HG02885 (cell line): ENCODE measurements at regions not wholly inside any gene's neighbourhood (a gene's known extent, or its start where the extent isn't known, plus 50 kb on each side); places are given as distances from the start of the nearest gene placed in this dataset.

ENCODE experiments used
- ATAC-seq: cut with Tn5 transposase; IDR thresholded peaks from one replicate; pipeline ENCODE4 v1.9.1; 2021; ENCODE audit warnings: mild to moderate bottlenecking; ENCODE audit not compliant: unreplicated experiment, poor library complexity

DNA sequence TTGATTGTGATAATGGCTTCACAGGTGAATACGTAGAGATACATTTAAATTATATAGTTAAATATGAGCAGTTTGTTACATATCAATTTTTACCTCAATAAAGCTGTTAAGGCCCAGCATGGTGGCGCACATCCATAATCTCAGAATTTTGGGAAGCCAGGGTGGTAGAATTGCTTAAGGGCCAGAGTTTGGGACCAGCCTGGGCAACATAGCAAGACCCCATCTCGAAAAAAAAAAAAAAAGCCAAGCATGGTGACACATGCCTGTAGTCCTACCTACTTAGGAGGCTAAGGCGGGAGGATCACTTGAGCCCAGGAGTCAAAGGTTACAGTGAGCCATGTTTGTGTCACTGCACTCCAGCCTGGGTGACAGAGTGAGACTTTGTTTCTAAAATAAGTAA is 138.7 kb upstream of the TMEM161B start:
- ATAC-seq, result no peak

DNA sequence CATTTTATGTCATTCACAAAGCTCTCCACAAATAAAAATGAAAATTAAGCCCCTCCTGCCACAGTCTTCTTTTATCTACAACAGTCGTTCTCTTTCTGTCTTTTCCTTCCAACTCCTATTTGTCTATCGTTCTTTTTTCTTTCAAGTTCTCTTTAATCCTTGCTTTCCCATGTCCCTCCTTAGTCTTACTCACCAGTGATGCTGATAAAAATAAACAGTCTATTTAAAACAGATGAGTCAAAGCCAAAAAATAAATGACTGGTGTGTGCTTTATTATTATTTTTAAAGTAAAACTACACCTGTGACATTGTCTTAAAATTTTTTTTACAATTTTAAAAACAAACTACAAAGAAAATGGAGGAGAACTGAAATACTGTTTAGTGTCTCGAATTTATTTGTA is 137.1 kb upstream of the TMEM161B start:
- ATAC-seq, result no peak

DNA sequence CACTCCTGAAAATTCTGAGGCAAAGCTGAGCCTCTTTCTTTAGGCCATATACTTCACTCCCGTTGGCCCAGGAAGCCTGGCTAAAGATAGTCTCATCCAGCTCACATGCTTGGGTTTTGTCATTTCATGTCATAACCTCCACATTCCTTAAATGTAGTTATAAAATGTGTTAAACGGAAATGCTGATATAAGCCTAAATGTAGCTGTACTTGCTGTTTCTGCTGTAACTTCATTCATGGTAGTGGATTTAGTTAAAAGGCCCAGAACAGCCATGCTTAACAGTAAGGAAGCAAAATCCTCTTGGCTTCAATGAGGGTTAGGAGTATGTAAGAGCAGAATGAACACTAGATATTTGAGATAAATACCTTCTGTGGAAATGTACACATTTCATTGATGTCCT is 135.8 kb upstream of the TMEM161B start:
- ATAC-seq, result no peak

DNA sequence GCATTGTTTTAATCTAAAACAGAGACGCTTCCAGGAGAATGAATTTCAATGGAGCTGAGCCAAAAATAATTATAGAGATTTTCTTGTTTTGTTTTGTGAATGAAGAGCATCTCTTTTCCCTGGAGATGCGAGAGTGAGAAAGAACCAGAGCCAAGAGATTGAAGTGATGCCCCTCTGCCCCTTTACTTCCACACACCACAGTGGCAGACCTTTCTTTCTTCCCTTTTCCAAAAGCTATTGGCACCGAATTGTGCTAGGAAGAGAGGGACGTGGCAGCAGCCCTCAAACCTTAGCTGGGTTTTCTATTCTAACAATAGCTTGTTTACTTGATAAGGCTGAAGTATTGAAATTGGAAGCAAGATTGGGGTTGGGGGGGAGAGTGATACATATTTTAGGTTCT is 133.0 kb upstream of the TMEM161B start:
- no peak for ATAC-seq

DNA sequence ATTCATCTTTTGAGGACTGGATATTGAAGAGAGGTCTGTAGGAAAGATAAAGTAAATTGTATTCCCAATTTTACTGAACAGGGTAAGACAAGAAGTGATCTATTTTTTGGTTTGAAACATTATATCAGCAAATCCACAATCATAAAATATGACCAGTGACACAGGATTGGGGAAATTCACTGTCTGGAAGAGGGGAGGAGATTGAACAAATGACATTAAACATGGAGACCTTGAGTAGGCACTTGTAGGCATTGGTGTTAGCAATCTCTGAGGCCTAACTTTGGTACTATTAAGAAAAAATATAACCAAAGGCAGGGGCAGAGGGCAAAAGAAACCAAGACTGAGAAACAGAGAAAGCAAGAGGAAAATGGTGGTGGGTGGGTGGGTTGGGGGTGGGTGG is 132.6 kb upstream of the TMEM161B start:
- ATAC-seq, result no peak

DNA sequence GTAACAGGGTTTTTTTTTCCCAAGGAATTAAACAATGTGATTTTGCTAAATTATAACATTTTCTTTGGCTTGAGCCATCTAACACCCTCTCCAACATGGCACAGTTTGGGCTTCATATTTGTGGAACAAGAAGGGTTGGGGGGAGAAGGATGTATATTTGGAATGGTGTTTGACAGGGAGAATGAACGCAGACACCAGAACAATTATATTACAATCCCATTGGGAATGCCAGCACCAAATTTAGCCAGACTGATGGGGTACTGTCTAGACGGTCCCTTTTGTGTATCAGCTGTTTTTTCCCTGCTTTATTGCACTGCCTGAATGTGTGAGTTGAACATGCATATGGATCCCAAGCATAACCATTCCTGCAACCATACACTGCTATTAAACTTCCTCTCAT is 130.9 kb upstream of the TMEM161B start:
- no peak for ATAC-seq

DNA sequence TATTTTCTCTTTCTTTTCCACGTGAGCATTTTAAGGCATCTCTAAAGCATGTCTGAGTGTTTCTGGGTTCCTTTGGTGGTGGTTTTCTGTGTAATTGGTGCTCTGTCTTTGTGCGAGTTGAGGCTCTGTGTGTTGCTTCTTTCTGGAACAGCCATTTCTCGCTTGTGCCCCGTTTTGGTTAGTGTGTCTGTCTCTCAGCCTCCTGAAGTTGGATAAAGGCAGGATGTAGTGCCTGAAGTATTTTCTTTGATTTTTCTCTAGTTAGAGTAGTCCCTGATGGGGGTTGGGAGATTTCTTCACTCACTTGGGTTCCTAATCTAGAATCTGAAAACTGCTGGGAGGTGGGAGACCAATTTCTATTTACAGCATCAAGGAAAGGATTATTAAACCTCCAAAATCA is 129.7 kb upstream of the TMEM161B start:
- ATAC-seq, result no peak

DNA sequence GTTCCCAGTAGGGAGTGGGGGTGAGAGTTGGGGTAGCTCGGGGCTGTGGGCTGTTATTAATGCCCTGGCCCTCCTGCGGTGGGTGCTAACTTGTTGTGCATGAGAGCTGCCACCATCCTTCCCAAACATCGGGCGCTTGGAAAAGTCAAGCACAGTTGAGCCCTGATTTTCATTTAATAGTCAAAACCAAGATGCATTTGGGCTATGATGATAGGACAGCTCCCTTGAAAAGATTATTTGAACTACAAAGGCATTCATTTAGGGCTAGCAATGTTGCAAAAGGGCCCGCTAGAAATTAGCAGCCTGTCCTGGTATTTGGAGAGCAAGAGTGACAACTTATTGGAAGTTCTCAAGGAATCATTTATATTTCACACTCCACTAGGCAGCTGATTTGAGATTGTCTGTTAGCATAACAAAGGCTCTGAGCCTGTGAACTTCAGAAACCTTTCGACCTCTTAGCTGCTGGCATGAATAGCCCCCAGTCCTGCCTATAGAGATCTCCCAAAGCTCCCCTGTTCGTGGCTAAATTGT is 128.2 kb upstream of the TMEM161B start:
- ATAC-seq, result no peak

DNA sequence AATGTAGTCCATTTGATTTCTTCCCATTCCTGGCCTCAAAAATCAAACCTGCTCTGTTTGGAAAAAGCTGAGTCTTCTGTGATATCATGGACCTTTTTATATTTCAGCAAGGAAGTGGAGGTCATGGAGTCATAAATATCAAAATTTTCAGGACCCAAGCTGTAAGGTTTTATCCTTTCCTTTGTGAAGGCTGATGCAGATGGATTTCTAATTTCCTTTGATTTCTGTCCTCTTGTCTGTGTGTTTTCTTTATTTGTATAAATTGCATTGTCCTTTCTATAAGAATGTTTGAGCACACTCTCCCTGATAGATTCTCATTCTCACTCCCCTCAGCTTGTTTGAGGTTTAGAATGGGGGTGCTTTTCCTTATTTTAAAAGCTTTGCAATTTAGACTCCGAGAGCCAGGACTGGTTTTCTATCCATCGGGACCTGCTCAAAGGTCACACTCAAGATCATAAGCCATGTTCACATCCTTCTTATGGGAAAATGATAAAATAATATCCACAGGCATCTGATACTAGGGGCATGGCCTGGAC is 127.4 kb upstream of the TMEM161B start:
- ATAC-seq, result no peak

DNA sequence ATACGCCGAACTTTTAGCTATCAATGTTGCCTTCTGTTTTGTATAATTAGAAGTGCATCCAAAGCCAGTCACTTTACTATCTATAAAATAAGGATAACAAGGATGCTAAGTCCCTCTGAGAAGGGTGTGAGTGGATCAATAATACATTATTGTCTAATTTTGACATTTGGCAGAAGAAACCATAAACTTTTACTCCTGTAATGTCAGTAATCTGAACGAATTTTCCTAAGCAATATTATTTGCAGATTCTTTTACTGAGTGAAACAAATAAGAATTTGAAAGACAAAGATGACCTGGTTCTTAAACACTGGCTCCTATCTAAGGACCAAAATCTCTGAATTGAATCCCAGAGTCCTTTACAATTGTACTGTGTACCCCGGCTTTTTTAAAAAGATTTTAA is 126.6 kb upstream of the TMEM161B start:
- ATAC-seq, result no peak

DNA sequence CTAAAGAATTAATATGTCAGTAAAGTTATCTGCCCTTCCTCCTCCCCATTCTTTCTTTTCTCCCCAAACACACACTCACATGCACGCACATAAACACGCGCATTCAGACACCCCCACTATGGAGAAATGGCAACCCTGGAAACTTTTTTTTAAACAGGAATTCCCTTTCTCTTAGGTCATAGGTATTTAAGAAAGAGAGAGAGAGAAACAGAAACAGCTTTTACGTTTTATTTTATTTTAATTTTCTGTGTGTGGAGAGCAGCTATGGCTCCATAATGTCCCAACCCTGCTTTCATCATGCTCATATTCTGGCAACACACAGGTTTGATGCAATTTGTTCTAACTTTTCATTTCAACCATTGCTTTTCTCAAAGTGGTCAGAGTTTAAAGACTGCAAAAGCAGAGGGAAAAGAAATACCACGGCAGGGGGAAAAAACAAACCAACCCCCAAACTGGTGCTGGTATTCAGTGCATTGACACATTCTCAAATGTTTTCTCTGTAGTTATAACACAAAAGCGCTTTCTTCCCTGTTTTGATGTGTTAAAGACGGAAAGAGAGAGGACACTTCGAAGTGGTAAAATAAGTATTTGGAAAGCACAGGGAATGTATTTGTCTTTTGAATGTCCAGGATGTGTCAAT is 126.0 kb upstream of the TMEM161B start:
- ATAC-seq, result no peak

DNA sequence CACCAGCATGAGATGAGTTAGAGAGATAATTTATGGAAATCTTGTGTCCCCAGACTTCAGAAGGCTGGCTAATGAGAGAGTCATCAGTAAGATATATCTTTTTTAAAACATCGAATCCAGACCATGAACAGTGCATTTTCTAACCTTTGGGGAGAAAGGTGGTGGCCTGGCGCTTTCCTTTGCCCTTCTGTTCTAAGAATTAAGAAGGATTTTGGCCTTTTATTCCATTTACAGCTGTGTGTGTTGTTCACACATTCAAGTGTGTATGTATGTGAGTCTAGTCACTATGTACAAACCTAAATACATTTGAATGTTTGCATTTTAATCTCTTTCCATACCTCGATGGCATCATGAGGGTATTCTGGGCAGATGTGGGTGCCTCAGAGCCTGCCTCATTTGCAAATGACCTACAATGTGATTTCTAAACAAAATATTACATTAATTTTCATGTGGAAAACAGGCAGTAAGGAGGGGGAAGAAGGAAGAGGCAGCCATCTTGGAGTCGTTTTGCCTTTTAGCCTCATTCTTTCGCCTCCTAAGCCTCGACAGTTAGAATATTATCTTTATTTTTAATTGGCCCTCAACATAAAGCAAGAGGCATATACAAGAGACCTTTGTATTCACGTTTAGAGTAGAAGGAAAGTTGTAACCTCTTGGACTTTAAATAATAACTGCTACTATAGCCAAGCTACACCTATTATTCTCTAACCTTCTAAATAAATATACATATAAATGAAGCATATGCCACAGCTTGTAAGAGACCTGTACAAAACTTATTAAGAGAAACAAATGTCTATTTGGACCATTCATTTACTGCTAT is 125.3 kb upstream of the TMEM161B start:
- ATAC-seq, result no peak

DNA sequence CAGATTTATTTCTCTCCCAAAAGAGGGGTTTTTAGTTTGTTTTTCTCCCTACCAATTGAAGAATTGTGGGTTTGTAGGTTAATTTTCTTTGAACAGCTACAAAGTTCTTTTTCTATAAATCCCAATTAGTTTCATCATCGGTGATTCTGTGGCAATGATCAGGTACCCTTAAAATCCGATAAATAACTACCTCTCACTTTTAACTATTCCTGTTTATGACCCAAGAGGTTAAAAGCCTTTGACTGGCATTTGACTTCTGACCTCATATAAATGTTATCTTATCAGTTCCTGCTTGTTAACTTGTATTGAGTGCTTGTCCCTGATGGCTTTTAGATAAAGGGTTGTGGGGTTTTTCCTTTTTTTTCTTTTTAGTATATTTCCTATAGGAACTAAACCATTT is 124.4 kb upstream of the TMEM161B start:
- no peak for ATAC-seq

DNA sequence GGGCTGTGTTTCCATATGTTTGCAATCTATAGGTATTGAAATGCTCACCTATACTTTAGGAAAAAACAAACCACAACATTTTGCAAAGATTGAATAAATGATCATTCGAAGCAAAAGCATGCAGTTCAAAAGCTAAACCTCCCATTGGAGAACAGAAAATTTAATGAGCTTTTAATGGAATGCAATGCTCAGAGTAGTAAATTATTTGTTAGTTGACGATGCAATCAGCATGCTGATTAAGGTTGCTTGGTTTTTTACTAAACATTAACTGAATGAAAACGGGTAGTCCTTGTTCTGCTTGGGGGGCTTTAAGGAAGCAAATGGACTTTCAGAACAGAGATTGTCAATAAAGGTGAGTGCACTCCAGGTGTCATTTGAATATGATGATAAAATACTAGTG is 123.3 kb upstream of the TMEM161B start:
- no peak for ATAC-seq

DNA sequence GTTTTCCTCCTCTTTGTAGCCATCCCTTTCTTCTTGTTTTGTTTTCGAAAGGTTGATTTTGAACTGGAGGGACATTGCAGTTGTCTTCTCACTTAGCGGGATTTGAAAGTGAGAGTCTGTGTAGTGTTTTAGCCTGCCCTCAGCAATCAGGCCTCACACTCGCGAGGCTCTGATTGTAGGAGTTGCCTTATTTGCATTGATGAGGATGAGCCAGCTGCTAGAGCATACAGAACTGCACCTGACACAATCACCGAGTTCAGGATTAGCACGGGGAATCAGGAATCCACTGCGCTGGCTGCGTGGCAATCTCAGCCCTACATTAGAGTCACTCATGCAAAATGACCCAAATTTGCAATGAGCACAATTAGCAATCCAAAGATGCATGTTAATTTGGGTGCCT is 122.5 kb upstream of the TMEM161B start:
- no peak for ATAC-seq

DNA sequence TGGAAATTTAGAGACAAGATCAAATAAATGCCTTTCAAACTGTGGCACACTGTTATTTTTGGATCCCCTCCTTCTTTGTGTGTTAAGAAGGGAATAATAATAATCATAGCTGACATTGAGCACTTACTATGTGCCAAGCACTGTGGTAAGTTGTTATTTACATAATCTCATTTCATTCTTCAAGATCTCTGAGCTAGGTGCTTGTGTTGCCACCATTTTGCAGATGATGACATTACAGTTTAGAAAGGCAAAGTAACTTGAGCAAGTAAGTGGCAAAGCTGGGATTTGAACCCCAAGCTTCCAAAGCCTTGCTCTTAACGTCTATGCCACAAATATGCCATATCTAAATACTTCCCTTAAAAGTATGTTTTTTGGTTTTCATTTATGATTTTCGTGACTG is 121.8 kb upstream of the TMEM161B start:
- no peak for ATAC-seq

DNA sequence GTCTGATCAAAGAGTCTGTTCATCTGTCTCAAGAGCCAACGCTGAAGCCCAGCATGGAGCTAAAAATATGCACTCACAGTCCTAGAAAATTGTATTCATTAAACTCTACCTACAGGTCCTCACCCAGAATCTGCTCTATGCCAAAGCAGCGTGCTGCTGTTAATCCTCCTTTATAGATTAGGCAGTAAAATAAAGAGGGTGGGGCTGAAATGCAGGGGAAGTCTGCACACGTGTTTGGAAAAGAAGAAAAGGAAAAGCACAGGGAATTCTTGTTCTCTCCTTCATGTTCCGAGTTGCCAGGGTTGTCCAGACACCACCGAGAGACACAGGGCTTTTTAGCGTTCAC is 121.4 kb upstream of the TMEM161B start:
- no peak for ATAC-seq

DNA sequence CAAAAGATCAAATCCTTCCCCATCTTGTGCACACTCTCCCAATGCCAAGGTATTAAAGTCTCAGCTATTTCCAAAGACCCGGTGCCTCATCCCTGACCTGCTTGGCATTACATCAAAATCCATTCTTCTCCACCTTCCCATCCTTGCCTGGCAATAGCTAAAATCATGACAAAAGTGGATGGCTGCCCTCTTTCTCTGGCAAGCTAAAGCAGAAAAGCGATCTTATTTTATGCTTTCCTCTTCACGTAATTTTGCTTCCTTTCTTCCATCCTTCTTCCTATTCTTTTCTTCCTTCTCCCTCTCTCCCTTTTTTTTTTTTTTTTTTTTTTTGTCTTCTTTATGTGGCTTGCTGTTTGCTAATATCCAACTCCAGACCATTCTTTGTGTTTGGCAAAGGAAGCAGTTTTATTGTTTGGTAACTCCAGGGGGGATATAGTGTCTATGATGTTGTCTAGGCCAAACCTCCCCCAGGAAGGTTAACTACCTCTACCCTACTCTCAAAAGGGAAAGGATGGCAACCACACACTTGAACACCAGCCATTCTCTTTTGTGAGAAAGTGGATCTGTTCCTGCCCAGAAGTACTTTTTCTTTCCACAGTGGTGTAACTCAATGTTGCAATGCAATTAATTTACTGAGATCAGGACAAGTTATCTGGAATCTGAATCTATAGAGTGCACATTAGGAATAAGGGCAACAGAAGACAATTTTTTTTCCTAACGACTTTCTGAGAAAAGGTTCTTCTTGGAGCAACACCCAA is 120.9 kb upstream of the TMEM161B start:
- no peak for ATAC-seq

DNA sequence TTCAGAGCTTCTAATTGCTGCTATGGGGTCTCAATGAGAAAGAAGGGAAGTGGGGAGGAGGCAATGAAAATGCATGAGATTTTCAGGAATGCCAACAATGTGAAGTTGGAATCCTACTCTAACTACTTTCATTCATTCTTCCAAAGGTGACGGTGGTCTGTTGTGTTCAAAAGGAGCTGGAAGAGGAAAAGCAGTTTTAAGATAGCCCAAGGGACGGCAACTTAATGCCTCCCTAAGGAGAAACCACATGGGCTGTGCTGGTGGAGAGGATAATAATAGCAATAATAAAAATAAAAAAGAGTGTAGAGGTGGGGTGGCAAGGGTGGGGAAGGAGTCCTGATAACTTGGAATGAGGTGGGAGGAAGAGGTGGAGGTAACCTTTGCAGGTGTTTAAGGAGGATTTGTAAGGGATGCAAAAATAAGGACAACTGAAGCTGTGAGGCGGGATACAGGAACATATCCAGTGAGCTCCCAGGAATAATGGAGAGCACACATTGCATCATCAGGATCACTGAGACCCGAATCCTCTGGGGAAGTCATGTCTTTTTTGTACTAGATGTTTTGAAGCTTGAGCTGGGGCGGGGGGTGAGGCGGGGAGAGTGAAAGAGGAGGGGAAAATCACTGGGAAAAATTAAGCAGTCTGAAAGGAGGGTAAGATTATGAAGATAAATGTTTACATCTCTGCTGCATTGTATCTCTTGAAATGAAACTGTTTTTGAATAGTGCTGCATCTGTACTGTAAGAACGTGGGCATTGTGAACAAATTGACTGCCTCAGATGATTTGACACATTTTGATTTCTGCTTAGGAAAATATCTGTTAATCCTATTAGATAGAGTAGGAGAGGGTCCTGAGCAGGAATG is 120.1 kb upstream of the TMEM161B start:
- no peak for ATAC-seq

DNA sequence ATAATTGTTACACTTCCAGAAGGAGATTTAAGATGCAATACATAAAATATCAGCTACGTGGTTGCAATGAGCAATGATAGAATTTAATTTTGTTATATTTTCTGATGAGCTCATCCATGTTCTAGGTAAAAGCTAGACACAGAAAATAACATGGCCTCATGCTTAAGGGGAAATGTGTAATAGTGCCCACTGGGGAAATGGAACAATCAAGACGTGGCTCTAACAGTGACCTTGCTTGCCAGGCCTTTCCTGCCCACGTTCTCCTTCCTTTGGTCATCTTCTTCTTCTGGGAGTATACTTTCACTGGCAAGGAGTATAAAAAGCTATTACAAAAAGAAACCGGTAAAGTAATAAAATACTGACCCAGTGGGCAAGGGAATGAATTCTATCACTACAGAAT is 116.2 kb upstream of the TMEM161B start:
- no peak for ATAC-seq
